Dendritic cell treated with granulocyte-macrophage colony-stimulating factor and Interleukin-4, amounts not matched to agents 40 ng/mL and 50 ng/mL, for 4 days (primary cell): ENCODE measurements at regions not wholly inside any gene's neighbourhood (a gene's known extent, or its start where the extent isn't known, plus 50 kb on each side); places are given as distances from the start of the nearest gene placed in this dataset.
"Not testable (repeated sequence)": the region's sequence is repeated elsewhere in the genome, so short reads cannot be mapped to it uniquely, and the experiment has no call there.

Source experiments
- H3K27ac Mint-ChIP-seq: one replicate; pipeline ENCODE4 v1.8.0; 2022; ENCODE audit warnings: mild to moderate bottlenecking, mixed read lengths
- H3K27me3 Mint-ChIP-seq: one replicate; pipeline ENCODE4 v1.8.0; 2022; ENCODE audit warnings: mild to moderate bottlenecking, mixed read lengths
- H3K36me3 Mint-ChIP-seq: one replicate; pipeline ENCODE4 v1.8.0; 2022; ENCODE audit warnings: low read depth, mixed read lengths
- H3K4me1 Mint-ChIP-seq: one replicate; pipeline ENCODE4 v1.8.0; 2022; ENCODE audit warnings: low read depth, mixed read lengths
- H3K4me3 Mint-ChIP-seq: one replicate; pipeline ENCODE4 v1.8.0; 2022; ENCODE audit warnings: mild to moderate bottlenecking, moderate library complexity, mixed read lengths
- H3K9me3 Mint-ChIP-seq: one replicate; pipeline ENCODE4 v1.8.0; 2022; ENCODE audit warnings: mixed read lengths
- intact Hi-C: fragments of 100-400 bp; cut with micrococcal nuclease; formaldehyde crosslinking; loops from one replicate; pipeline ENCODE4 v1.15.0; 2022

DNA sequence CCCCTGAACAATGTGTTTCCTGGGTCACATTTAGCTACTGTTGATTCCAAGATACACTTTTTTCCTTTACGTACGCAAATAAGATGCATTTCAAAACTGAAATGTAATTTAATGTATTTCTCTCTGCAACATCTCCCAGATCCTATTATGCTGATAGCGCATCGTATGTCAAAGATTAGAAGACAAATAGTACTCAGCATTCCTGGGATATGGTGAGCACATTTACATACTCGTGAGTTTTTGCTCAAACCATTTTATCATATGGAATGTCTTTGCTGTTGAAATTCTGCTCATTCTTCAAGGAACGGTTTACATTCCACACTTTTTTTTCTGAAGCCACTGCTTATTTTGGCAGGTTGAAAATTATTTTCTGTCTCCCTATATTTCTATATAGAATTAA lies 221.4 kb downstream of the OXSM start:
- H3K4me3 Mint-ChIP-seq = no peak overlapping the region
- peaks cover 10% of the 10 kb centered on the region for H3K9me3 Mint-ChIP-seq
- H3K27ac Mint-ChIP-seq = no peak overlapping the region
- intact Hi-C loops = no loop called here
- H3K36me3 Mint-ChIP-seq = no peaks in the 10 kb centered on the region
- no peaks in the 10 kb centered on the region for H3K4me1 Mint-ChIP-seq
- H3K27me3 Mint-ChIP-seq = no peaks in the 10 kb centered on the region

DNA sequence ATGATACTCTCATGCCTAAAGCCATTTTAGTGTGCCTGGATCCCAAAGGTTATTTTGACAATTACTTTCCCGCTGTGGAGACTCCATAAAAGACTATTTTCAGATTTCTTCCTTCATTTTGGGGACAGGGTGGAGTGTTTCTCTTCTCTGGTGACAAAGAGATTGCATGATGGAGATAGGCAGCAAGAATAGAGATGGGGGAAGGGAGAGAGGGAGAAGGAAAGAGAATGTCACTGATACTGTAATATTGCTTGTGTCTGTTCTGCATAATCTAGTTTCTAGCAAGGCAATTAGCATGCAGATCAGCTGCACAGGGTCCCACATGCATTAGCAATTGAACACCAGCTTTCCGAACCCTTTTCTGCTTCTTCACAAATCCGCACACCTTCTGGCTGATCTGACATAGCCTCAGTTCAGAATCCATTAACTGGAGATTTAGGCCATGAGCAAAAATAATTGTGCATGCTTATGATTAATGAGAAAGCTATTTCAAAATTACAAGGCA lies 222.4 kb downstream of the OXSM start:
- Mint-ChIP-seq H3K36me3 (no peaks in the 10 kb centered on the region), H3K9me3 (peaks cover 10% of the 10 kb centered on the region), H3K27ac (no peak overlapping the region), H3K27me3 (no peaks in the 10 kb centered on the region), H3K4me1 (no peaks in the 10 kb centered on the region), H3K4me3 (no peak overlapping the region)
- intact Hi-C loops = no loop called here

DNA sequence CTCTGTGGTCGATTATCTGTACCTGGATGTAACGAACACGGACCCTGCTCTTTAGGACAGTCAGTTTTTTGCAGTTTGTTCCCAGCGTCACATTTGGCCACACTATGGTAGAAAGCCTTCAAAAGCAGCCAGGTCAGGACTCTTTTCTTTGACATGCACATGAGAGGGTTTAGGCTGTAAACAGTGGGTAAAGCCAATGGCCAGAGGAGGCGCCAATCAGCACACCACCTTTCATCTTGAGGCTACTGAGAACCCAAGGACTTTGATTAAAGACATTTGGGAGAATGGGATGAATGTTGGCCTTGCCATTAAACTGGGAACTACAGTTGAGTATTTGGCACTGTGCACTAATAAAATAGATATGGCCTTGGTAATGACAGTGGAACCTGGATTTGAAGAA lies 225.9 kb downstream of the OXSM start:
- Mint-ChIP-seq H3K9me3 (peaks cover 5% of the 10 kb centered on the region), H3K4me3 (no peak overlapping the region), H3K4me1 (no peaks in the 10 kb centered on the region), H3K27ac (no peak overlapping the region), H3K36me3 (no peaks in the 10 kb centered on the region), H3K27me3 (no peaks in the 10 kb centered on the region)
- intact Hi-C loops = no loop called here

DNA sequence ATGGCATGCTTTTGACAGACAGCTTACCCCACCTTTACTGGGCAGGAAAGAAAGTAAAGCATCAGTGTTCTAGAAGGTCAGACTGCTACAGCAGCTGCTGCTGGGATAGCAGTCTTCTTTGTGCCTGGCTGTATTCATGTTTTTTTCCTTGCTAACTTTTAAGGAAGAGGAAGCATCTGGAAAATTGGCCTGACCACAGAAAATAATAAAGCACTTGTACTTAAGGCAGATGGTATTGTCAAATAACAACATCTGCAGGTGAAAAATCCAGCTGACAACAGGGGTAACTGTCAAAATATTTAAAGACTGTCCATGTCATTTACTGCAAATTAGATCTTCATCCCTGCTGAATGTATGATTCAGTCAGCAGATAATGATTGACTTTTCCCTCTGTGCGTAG lies 229.0 kb downstream of the OXSM start:
- intact Hi-C loops = no loop called here
- Mint-ChIP-seq H3K27ac (no peak overlapping the region), H3K27me3 (no peaks in the 10 kb centered on the region)

DNA sequence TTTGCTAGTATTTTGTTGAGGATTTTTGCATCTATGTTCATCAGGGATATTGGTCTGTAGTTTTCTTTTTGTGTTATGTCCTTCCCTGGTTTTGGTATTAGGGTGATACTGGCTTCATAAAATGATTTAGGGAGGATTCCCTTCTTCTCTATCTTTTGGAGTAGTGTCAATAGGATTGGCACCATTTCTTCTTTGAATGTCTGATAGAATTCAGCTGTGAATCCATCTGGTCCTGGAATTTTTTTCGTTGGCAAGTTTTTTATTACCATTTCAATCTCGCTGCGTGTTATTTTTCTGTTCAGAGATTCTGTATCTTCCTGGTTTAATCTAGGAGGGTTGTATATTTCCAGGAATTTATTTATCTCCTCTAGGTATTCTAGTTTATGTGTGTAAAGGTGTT lies 234.3 kb downstream of the OXSM start:
- H3K4me3 Mint-ChIP-seq, H3K27me3 Mint-ChIP-seq, H3K36me3 Mint-ChIP-seq, H3K27ac Mint-ChIP-seq, H3K4me1 Mint-ChIP-seq, intact Hi-C loops: not testable (repeated sequence)
- H3K9me3 Mint-ChIP-seq = peaks cover 62% of the 10 kb centered on the region

More for the DNA sequence above, 229.0 kb downstream of the OXSM start:
- no peaks in the 10 kb centered on the region for H3K36me3 Mint-ChIP-seq
- no peak overlapping the region for H3K4me3 Mint-ChIP-seq
- peaks cover 26% of the 10 kb centered on the region for H3K9me3 Mint-ChIP-seq
- no peaks in the 10 kb centered on the region for H3K4me1 Mint-ChIP-seq

DNA sequence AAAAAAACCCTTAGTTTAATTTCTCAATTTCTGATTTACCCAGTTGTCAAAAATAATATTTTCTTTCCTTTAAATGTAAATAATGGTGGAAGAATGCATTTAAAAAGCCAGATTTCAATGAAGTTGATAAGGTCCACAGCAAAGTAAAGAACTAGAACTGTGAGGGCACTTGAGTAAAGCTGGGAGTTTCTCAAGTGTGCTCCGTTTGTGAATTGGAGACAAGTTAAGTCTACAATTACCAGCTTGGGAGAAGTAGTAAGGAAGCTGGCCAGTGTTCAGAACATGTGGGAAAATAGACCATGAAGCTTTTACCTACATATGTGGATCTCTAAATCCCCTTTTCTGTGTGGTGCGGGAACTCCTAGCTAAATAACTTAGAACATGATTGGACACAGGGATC lies 239.4 kb downstream of the OXSM start:
- Mint-ChIP-seq H3K4me1 (no peaks in the 10 kb centered on the region), H3K27me3 (no peaks in the 10 kb centered on the region), H3K9me3 (peaks cover 47% of the 10 kb centered on the region), H3K27ac (no peak overlapping the region), H3K36me3 (no peaks in the 10 kb centered on the region), H3K4me3 (no peak overlapping the region)
- intact Hi-C loops = no loop called here

DNA sequence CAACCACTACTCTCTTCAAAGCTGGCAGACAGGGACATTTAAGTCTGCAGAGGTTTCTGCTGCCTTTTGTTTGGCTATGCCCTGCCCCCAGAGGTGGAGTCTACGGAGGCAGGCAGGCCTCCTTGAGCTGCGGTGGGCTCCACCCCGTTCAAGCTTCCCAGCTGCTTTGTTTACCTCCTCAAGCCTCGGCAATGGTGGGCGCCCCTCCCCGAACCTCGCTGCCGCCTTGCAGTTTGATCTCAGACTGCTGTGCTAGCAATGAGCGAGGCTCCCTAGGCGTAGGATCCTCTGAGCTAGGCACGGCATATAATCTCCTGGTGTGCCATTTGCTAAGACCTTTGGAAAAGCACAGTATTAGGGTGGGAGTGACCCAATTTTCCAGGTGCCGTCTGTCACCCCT lies 252.2 kb downstream of the OXSM start:
- H3K4me1 Mint-ChIP-seq, intact Hi-C loops, H3K36me3 Mint-ChIP-seq, H3K27me3 Mint-ChIP-seq, H3K4me3 Mint-ChIP-seq, H3K27ac Mint-ChIP-seq: not testable (repeated sequence)
- peaks cover 67% of the 10 kb centered on the region for H3K9me3 Mint-ChIP-seq

DNA sequence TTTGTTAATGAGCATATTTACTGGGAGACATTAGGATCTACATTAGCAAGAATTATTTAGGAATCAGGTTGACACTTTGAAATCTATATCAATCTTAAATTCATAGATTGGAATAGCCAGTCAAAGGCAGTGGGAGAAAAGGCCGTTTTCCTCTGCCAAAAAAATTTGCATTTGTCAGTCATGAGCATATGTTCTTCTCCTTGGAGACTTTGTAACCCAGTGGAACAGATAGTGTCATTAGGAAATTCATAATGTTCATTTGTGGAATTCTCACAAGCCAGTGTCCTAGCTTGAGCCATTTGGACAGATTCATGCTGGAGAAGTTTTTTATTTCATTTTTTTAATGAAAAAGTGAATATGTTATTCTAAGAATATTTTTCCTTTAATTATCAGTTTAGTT lies 260.1 kb downstream of the OXSM start:
- H3K36me3 Mint-ChIP-seq = no peaks in the 10 kb centered on the region
- peaks cover 46% of the 10 kb centered on the region for H3K9me3 Mint-ChIP-seq
- intact Hi-C loops = no loop called here
- H3K4me1 Mint-ChIP-seq = no peaks in the 10 kb centered on the region
- no peak overlapping the region for H3K27ac Mint-ChIP-seq
- no peaks in the 10 kb centered on the region for H3K27me3 Mint-ChIP-seq
- no peak overlapping the region for H3K4me3 Mint-ChIP-seq

DNA sequence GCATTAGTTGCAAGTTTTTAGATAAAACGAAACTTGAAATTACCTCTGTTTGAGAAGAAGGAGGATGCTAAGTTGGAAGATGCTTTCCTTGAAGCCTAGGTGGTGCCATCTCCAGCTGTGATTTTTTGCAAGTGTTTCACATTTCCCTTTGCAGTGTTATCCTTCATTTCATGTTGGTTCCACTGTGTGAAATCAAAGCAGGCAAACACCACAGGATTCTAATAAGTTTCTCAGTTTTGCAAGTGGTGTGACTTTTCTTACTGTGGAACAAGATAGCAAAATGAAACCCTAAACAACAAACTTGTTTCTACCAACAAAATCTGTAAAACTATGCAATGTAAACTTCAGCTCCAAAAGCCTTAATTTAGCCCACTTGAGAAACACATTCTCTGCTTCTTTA lies 260.9 kb downstream of the OXSM start:
- peaks cover 44% of the 10 kb centered on the region for H3K9me3 Mint-ChIP-seq
- no peaks in the 10 kb centered on the region for H3K27me3 Mint-ChIP-seq
- no peak overlapping the region for H3K4me3 Mint-ChIP-seq
- H3K4me1 Mint-ChIP-seq = no peaks in the 10 kb centered on the region
- intact Hi-C loops = no loop called here
- H3K27ac Mint-ChIP-seq = no peak overlapping the region
- no peaks in the 10 kb centered on the region for H3K36me3 Mint-ChIP-seq

DNA sequence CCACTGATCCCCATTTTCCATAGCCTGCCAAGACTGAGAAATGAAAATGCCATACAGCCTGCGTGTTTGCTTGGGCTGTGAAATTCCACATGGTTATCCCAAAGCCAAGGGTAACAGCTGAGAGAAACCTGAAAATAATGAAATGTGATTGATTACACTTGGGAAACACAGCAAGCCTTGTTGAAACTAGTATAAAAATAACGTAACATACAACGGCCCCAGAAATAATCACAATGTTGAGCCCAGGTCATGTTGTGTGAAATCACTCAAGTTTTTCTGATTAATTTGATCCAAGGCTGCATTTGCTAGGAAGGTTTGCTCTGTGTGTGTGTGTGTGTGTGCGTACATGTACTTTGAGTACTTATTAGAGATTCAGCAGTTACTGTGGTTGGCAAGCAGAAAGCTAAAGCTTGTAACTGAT lies 269.0 kb downstream of the OXSM start:
- no peaks in the 10 kb centered on the region for H3K36me3 Mint-ChIP-seq

DNA sequence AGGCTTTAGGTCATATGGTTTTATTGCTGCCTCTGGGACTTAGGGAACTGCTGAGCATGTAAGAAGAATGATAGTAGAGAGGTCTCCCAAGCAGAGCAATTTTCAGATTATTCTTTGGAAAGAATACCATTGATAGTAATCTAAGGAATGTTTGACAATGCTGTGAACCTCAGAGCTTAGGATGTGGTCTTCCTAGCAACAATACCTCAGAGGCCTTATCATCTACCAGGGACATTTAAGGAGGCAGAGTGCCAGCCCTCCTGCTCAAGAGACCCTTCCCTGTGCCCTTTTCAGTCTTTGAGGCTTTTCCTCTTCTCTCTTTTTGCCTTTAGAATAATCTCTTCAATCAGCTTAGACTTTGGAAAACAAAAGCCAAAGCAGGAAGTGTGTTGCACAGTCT lies 272.1 kb downstream of the OXSM start:
- Mint-ChIP-seq H3K36me3 (no peaks in the 10 kb centered on the region), H3K9me3 (peaks cover 32% of the 10 kb centered on the region), H3K4me1 (no peaks in the 10 kb centered on the region), H3K4me3 (no peak overlapping the region), H3K27ac (no peak overlapping the region), H3K27me3 (no peaks in the 10 kb centered on the region)
- intact Hi-C loops = no loop called here

More for the DNA sequence above, 269.0 kb downstream of the OXSM start:
- no peaks in the 10 kb centered on the region for H3K27me3 Mint-ChIP-seq
- intact Hi-C loops = no loop called here
- H3K4me3 Mint-ChIP-seq = no peak overlapping the region
- no peak overlapping the region for H3K27ac Mint-ChIP-seq
- peaks cover 55% of the 10 kb centered on the region for H3K9me3 Mint-ChIP-seq
- H3K4me1 Mint-ChIP-seq = no peaks in the 10 kb centered on the region

DNA sequence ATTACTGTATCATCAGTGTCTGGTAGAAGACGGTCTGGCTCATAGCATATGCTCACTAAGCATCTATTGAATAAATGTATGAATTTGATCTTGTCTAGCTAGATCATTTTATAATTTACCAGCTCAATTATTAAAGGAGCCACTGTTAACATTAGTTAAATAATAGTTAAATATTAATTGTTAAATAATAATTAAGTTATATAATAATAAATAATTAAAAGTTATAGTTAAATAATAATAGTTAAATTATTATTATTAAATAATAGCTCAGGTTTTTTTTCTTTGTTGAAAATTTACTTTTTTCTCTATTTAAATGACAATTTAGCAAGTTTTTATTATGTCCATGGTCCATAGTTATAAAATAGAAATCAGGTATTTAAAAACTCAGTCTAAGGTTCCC lies 274.4 kb downstream of the OXSM start:
- H3K4me1 Mint-ChIP-seq = no peaks in the 10 kb centered on the region
- H3K27me3 Mint-ChIP-seq = no peaks in the 10 kb centered on the region
- no peak overlapping the region for H3K4me3 Mint-ChIP-seq
- intact Hi-C loops = no loop called here
- H3K27ac Mint-ChIP-seq = no peak overlapping the region
- no peaks in the 10 kb centered on the region for H3K36me3 Mint-ChIP-seq
- peaks cover 22% of the 10 kb centered on the region for H3K9me3 Mint-ChIP-seq

DNA sequence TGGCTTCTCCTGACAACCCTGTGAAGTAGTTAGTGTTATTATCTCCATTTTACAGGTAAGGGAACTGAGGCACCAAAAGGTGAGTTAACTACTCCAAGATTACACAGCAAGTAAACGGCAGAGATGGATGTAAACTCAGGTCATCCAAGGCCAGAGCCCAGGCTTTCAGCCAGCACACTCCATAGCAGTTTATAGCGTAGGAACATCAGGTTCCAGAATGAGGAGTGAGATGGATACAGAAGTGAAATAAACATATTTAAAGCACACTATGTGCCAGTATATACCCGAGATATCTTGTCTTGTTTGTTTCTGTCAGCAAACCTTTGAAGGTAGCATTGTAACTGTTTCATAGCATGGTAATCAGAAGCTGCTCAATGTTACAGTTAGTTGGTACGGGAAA lies 279.0 kb downstream of the OXSM start:
- H3K36me3 Mint-ChIP-seq = no peaks in the 10 kb centered on the region
- no peaks in the 10 kb centered on the region for H3K27me3 Mint-ChIP-seq
- no peaks in the 10 kb centered on the region for H3K4me1 Mint-ChIP-seq
- no peak overlapping the region for H3K27ac Mint-ChIP-seq
- H3K9me3 Mint-ChIP-seq = peaks cover 17% of the 10 kb centered on the region
- intact Hi-C loops = no loop called here
- no peak overlapping the region for H3K4me3 Mint-ChIP-seq

DNA sequence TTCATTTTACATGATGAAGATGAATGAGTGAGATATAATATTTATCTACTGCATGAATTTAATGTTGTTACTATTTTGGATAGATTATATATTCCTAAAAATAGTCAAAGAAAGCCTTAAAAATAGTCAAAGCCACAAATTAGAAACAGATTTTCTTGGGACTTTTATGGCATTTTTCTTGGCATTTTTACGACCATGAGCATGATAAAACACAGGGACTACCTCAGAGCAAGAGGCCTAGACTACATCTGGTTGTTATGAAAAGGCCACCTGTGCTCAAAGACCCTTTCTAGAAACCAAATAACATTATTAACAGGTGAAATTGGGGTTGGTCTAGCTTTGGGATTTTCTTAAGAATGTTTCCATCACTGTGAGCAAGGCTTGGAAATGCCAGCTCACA lies 281.0 kb downstream of the OXSM start:
- H3K36me3 Mint-ChIP-seq = no peaks in the 10 kb centered on the region
- no peaks in the 10 kb centered on the region for H3K4me1 Mint-ChIP-seq
- no peak overlapping the region for H3K4me3 Mint-ChIP-seq
- peaks cover 28% of the 10 kb centered on the region for H3K9me3 Mint-ChIP-seq
- H3K27ac Mint-ChIP-seq = no peak overlapping the region
- intact Hi-C loops = no loop called here
- H3K27me3 Mint-ChIP-seq = no peaks in the 10 kb centered on the region

DNA sequence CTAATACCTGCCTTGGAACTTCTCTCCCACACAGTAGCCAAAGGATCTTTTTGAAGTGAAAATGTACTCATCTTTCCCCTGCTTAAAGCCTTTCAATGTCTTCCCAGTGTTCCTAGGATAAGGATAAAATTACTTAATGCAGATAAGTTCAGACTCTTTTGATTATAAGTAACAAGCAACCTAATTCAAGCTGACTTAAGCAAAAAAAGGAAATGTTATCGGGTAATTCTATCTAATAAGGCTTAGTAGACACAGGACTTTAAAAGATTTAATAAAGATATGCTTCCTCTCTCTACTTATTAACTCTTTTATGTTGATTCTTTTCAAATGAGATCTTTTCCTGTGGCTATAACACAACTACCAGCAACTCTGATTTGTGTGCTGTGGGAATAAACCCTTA lies 284.2 kb downstream of the OXSM start:
- peaks cover 28% of the 10 kb centered on the region for H3K9me3 Mint-ChIP-seq
- H3K27ac Mint-ChIP-seq = no peak overlapping the region
- H3K4me3 Mint-ChIP-seq = no peak overlapping the region
- no peaks in the 10 kb centered on the region for H3K27me3 Mint-ChIP-seq
- H3K36me3 Mint-ChIP-seq = no peaks in the 10 kb centered on the region
- intact Hi-C loops = no loop called here
- no peaks in the 10 kb centered on the region for H3K4me1 Mint-ChIP-seq
